SK-N-SH (cell line): ENCODE measurements at regions not wholly inside any gene's neighbourhood (a gene's known extent, or its start where the extent isn't known, plus 50 kb on each side); places are given as distances from the start of the nearest gene placed in this dataset.

Experiments
- CTCF ChIA-PET: fragments of 300-600, 350-600 bp; formaldehyde crosslinking; extraction: SDS; loops from one replicate; lab custom pipeline; 2021; lab: Yijun Ruan, JAX
- POLR2A ChIA-PET: fragments of 350-600 bp; sonication (Branson Sonifier 250); formaldehyde crosslinking; extraction: SDS; loops from one replicate; lab custom pipeline; 2020; ENCODE audit warnings: antibody characterized with exemption, inconsistent platforms; lab: Yijun Ruan, JAX
- DNase-seq: peaks from one replicate; pipeline ENCODE4 v3.0.0; 2012
- H2AFZ ChIP-seq: fragments of 200-600 bp; sonication (generic); 2 replicates; pipeline ENCODE4 v1.8.1; 2016; ENCODE audit warnings: antibody characterized with exemption, mild to moderate bottlenecking, low read depth
- H3F3A ChIP-seq: fragments of 200-600 bp; sonication (generic); replicated peaks from 2 replicates; pipeline ENCODE3; 2016; ENCODE audit warnings: antibody characterized with exemption, mild to moderate bottlenecking; ENCODE audit not compliant: insufficient read depth
- H3K27ac ChIP-seq, 2 experiments: fragments of 200-500 bp in 1 of 2; fragments of 200-600 bp in 1 of 2; sonication (Bioruptor generic) in 1 of 2; sonication (generic), shearing (Covaris generic) in 1 of 2; 2 replicates each; pipeline versions ENCODE4 v1.5.1 to v1.6.1; 2014 to 2016; ENCODE audit warnings: low read depth in 2 of 2, inconsistent platforms in 1 of 2, low read length in 1 of 2, mild to moderate bottlenecking in 1 of 2, mixed read lengths in 1 of 2
- H3K27me3 ChIP-seq: fragments of 200-600 bp; sonication (generic), shearing (Covaris generic); 2 replicates; pipeline ENCODE4 v1.6.1; 2016; ENCODE audit warnings: mixed run types; ENCODE audit not compliant: insufficient read depth
- H3K36me3 ChIP-seq, 2 experiments: fragments of 200-500 bp in 1 of 2; fragments of 200-600 bp in 1 of 2; sonication (Bioruptor generic) in 1 of 2; sonication (generic) in 1 of 2; replicated peaks in 1 of 2; 2 replicates each; pipeline versions ENCODE3 to v1.5.1; 2014 to 2016; ENCODE audit warnings: low read length in 1 of 2, mild to moderate bottlenecking in 1 of 2; ENCODE audit not compliant: insufficient read depth in 2 of 2, control insufficient read depth in 1 of 2
- H3K4me1 ChIP-seq, 2 experiments: fragments of 200-500 bp in 1 of 2; fragments of 200-600 bp in 1 of 2; sonication (Bioruptor generic) in 1 of 2; sonication (generic), shearing (Covaris generic) in 1 of 2; 2 replicates each; pipeline versions ENCODE4 v1.5.1 to v1.6.1; 2014 to 2016; ENCODE audit warnings: low read depth in 1 of 2, low read length in 1 of 2, mixed run types in 1 of 2; ENCODE audit not compliant: insufficient read depth in 2 of 2, control insufficient read depth in 1 of 2
- H3K4me2 ChIP-seq: fragments of 200-600 bp; sonication (generic), shearing (Covaris generic); 2 replicates; pipeline ENCODE4 v1.6.1; 2017; ENCODE audit warnings: mixed run types
- H3K4me3 ChIP-seq, 2 experiments: fragments of 200-500 bp in 1 of 2; fragments of 200-600 bp in 1 of 2; sonication (Bioruptor generic) in 1 of 2; sonication (generic), shearing (Covaris generic) in 1 of 2; 2 replicates each; pipeline versions ENCODE4 v1.5.1 to v1.8.1; 2014 to 2016; ENCODE audit warnings: low read depth in 2 of 2, inconsistent platforms in 1 of 2, low read length in 1 of 2, mild to moderate bottlenecking in 1 of 2, mixed read lengths in 1 of 2, moderate library complexity in 1 of 2
- H3K79me2 ChIP-seq: fragments of 200-600 bp; sonication (generic); 2 replicates; pipeline ENCODE4 v1.8.1; 2017; ENCODE audit warnings: mild to moderate bottlenecking; ENCODE audit not compliant: insufficient read depth
- H3K9ac ChIP-seq: fragments of 200-600 bp; sonication (generic); 2 replicates; pipeline ENCODE4 v1.6.1; 2017; ENCODE audit warnings: mixed run types
- H3K9me2 ChIP-seq: fragments of 200-600 bp; sonication (generic); 2 replicates; pipeline ENCODE4 v1.6.1; 2017; ENCODE audit warnings: mixed run types
- H3K9me3 ChIP-seq: fragments of 200-600 bp; sonication (generic); 2 replicates; pipeline ENCODE4 v1.6.1; 2017; ENCODE audit warnings: mixed run types, mild to moderate bottlenecking, moderate library complexity
- H4K20me1 ChIP-seq: fragments of 200-600 bp; sonication (generic); 2 replicates; pipeline ENCODE4 v1.6.1; 2017; ENCODE audit warnings: mild to moderate bottlenecking, mixed run types; ENCODE audit not compliant: insufficient read depth
- ELF1 ChIP-seq: IDR thresholded peaks from 2 replicates; pipeline ENCODE4 v1.4.0; 2012
- EP300 ChIP-seq, 2 experiments: IDR thresholded peaks; 2 replicates each; pipeline versions ENCODE4 v1.4.0 to v1.6.1; 2012; ENCODE audit warnings: borderline replicate concordance in 1 of 2, low read depth in 1 of 2, low read length in 1 of 2
- EZH2phosphoT487 ChIP-seq: fragments of 200-600 bp; sonication (generic); IDR thresholded peaks from 2 replicates; pipeline ENCODE4 v1.6.1; 2017; ENCODE audit warnings: low read depth, mixed run types, mild to moderate bottlenecking, antibody characterized with exemption, moderate library complexity, borderline replicate concordance
- FOXJ3 ChIP-seq: sonication (generic); formaldehyde crosslinking; IDR thresholded peaks from 2 replicates; pipeline ENCODE4 v1.5.1; 2020; ENCODE audit warnings: mild to moderate bottlenecking, missing genetic modification reagents
- JUND ChIP-seq: IDR thresholded peaks from 2 replicates; pipeline ENCODE4 v1.4.0; 2012
- MEF2A ChIP-seq: IDR thresholded peaks from 2 replicates; pipeline ENCODE4 v1.4.0; 2012; ENCODE audit warnings: low read depth, borderline replicate concordance
- MXI1 ChIP-seq: IDR thresholded peaks from 2 replicates; pipeline ENCODE4 v1.6.1; 2012; ENCODE audit warnings: mild to moderate bottlenecking, low read depth, low read length, improper control_type of control experiment
- NFIC ChIP-seq: IDR thresholded peaks from 2 replicates; pipeline ENCODE4 v1.4.0; 2012; ENCODE audit warnings: borderline replicate concordance
- RAD21 ChIP-seq: IDR thresholded peaks from 2 replicates; pipeline ENCODE4 v1.6.1; 2012; ENCODE audit warnings: mild to moderate bottlenecking, low read length
- RFX5 ChIP-seq: IDR thresholded peaks from 2 replicates; pipeline ENCODE4 v1.6.1; 2012; ENCODE audit warnings: mild to moderate bottlenecking, improper control_type of control experiment, low read length
- RXRA ChIP-seq: IDR thresholded peaks from 2 replicates; pipeline ENCODE4 v1.4.0; 2012; ENCODE audit warnings: low read depth, mild to moderate bottlenecking, borderline replicate concordance
- TAF1 ChIP-seq: IDR thresholded peaks from 2 replicates; pipeline ENCODE4 v1.6.1; 2012; ENCODE audit warnings: low read depth, mild to moderate bottlenecking, low read length, moderate library complexity, borderline replicate concordance
- TEAD4 ChIP-seq: IDR thresholded peaks from 2 replicates; pipeline ENCODE4 v1.4.0; 2012; ENCODE audit warnings: mild to moderate bottlenecking, borderline replicate concordance; ENCODE audit not compliant: insufficient read depth
- WGBS: methylation state at CpG from one replicate; pipeline ENCODE4 v1.1.6; 2017; ENCODE audit warnings: low lambda C conversion rate; 5-methylcytosine and 5-hydroxymethylcytosine counted together
- TF ChIP-seq, protein P1 (sequence below): fragments of 200-600 bp; sonication (generic); IDR thresholded peaks from 2 replicates; pipeline ENCODE4 v1.6.1; 2017; ENCODE audit warnings: antibody characterized with exemption, mild to moderate bottlenecking, moderate library complexity
- TF ChIP-seq, protein P2 (sequence below): IDR thresholded peaks from 2 replicates; pipeline ENCODE4 v1.4.0; 2012; ENCODE audit warnings: low read depth, borderline replicate concordance
- TF ChIP-seq, protein P3 (sequence below): fragments of 150-350 bp; IDR thresholded peaks from 2 replicates; pipeline ENCODE4 v1.6.1; 2016; ENCODE audit warnings: mild to moderate bottlenecking, low read depth, low read length
- TF ChIP-seq, protein P4 (sequence below): IDR thresholded peaks from 2 replicates; pipeline ENCODE4 v1.4.0; 2012; ENCODE audit warnings: low read depth, borderline replicate concordance

DNA sequence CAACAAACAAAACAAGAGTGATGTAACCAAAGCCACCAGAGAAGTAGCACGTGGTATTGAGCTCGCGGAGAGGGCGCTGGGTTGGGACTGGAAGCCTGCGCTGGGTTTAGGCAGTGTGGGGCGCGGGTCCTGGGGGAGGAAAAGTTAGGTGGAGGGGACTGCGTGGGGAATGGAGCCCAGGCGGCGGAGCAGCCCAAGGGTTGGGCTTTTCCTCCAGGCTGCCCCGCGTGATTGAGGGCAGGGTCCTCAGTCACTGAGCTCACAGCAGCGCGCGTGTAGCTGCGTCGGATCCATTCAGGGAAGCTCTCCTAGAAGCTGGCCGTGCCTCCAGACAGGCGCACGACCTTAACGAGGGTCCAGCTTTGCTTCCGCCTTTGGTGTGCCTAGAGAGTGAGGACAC lies 357.4 kb downstream of the GALR1 start:
- no peaks in the 10 kb centered on the region for H4K20me1 ChIP-seq
- ChIA-PET CTCF (interaction anchor here (1.4 kb wide), 1 partner anchor 23 kb away, joined by 4 read pairs; no protein-coding TSS in a partner anchor), POLR2A (no interaction called here)
- H3K27me3 ChIP-seq, result no peaks in the 10 kb centered on the region
- H3K4me1 ChIP-seq, result no peaks in the 10 kb centered on the region
- DNase-seq, result no peak
- no peaks in the 10 kb centered on the region for H3K36me3 ChIP-seq
- no peak overlapping the region for H2AFZ ChIP-seq
- peaks cover 2% of the 10 kb centered on the region; the same call in 1 of the 2 replicates for H3K9me3 ChIP-seq
- H3K79me2 ChIP-seq, result no peaks in the 10 kb centered on the region
- no peak for TF ChIP-seq NFIC
- TF ChIP-seq, protein P1, sequence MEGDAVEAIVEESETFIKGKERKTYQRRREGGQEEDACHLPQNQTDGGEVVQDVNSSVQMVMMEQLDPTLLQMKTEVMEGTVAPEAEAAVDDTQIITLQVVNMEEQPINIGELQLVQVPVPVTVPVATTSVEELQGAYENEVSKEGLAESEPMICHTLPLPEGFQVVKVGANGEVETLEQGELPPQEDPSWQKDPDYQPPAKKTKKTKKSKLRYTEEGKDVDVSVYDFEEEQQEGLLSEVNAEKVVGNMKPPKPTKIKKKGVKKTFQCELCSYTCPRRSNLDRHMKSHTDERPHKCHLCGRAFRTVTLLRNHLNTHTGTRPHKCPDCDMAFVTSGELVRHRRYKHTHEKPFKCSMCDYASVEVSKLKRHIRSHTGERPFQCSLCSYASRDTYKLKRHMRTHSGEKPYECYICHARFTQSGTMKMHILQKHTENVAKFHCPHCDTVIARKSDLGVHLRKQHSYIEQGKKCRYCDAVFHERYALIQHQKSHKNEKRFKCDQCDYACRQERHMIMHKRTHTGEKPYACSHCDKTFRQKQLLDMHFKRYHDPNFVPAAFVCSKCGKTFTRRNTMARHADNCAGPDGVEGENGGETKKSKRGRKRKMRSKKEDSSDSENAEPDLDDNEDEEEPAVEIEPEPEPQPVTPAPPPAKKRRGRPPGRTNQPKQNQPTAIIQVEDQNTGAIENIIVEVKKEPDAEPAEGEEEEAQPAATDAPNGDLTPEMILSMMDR, result no peak
- no peak for TF ChIP-seq EZH2phosphoT487
- TF ChIP-seq RAD21, result no peak
- TF ChIP-seq MXI1, result no peak
- no peak for TF ChIP-seq ELF1
- TF ChIP-seq, protein P2, sequence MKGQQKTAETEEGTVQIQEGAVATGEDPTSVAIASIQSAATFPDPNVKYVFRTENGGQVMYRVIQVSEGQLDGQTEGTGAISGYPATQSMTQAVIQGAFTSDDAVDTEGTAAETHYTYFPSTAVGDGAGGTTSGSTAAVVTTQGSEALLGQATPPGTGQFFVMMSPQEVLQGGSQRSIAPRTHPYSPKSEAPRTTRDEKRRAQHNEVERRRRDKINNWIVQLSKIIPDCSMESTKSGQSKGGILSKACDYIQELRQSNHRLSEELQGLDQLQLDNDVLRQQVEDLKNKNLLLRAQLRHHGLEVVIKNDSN, result no peak
- no peak for TF ChIP-seq EP300 (IDR thresholded peaks at IDR 0.05; ENCODE audit: borderline replicate concordance in 1 of 2, low read depth in 1 of 2, low read length in 1 of 2)
- TF ChIP-seq JUND, result no peak
- no peak for TF ChIP-seq TEAD4
- no peak for TF ChIP-seq TAF1
- no peak overlapping the region; a peak in 1 of 4 replicates for H3K4me3 ChIP-seq
- WGBS, result 60% methylated on average over 14 of the region's 22 CpGs
- H3K4me2 ChIP-seq, result no peak overlapping the region
- H3K27ac ChIP-seq, result no peak overlapping the region
- no peaks in the 10 kb centered on the region for H3K9me2 ChIP-seq
- no peaks in the 10 kb centered on the region for H3F3A ChIP-seq
- no peak overlapping the region for H3K9ac ChIP-seq

DNA sequence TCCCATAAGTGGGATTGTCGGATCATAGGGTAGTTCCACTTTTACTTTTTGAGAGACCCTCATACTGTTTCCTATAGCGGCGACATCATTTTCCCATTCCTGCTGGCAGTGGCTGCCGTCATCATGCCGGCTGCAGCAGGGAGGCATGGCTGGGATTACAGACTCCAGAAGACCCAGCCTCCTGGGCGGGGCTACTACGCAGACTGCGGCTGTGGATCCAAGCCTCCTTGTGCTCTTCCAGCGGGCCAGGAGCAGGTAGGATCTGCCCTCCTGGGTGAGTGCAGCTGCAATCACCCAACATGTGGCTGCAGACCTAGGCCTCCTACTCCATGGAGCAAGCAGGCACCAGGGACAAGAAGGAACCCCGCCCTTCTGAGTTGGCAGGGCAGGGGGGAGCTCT lies 359.2 kb downstream of the GALR1 start:
- 63% methylated on average over 6 of the region's 10 CpGs for WGBS

More for the DNA sequence above, 359.2 kb downstream of the GALR1 start:
- no peak overlapping the region for H3K4me2 ChIP-seq
- TF ChIP-seq RXRA (no peak), TAF1 (no peak), RFX5 (no peak), EZH2phosphoT487 (no peak), TEAD4 (no peak), MEF2A (no peak), FOXJ3 (CRISPR knock-in tag) (no peak)
- TF ChIP-seq, protein P3, sequence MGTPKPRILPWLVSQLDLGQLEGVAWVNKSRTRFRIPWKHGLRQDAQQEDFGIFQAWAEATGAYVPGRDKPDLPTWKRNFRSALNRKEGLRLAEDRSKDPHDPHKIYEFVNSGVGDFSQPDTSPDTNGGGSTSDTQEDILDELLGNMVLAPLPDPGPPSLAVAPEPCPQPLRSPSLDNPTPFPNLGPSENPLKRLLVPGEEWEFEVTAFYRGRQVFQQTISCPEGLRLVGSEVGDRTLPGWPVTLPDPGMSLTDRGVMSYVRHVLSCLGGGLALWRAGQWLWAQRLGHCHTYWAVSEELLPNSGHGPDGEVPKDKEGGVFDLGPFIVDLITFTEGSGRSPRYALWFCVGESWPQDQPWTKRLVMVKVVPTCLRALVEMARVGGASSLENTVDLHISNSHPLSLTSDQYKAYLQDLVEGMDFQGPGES, result no peak
- TF ChIP-seq, protein P4, sequence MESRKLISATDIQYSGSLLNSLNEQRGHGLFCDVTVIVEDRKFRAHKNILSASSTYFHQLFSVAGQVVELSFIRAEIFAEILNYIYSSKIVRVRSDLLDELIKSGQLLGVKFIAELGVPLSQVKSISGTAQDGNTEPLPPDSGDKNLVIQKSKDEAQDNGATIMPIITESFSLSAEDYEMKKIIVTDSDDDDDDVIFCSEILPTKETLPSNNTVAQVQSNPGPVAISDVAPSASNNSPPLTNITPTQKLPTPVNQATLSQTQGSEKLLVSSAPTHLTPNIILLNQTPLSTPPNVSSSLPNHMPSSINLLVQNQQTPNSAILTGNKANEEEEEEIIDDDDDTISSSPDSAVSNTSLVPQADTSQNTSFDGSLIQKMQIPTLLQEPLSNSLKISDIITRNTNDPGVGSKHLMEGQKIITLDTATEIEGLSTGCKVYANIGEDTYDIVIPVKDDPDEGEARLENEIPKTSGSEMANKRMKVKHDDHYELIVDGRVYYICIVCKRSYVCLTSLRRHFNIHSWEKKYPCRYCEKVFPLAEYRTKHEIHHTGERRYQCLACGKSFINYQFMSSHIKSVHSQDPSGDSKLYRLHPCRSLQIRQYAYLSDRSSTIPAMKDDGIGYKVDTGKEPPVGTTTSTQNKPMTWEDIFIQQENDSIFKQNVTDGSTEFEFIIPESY, result no peak
- ChIA-PET POLR2A (no interaction called here), CTCF (no interaction called here)
- H2AFZ ChIP-seq, result no peak overlapping the region
- H3K9ac ChIP-seq, result no peak overlapping the region
- no peaks in the 10 kb centered on the region for H3F3A ChIP-seq
- no peaks in the 10 kb centered on the region for H3K79me2 ChIP-seq
- H3K4me1 ChIP-seq, result no peaks in the 10 kb centered on the region
- H3K27me3 ChIP-seq, result no peaks in the 10 kb centered on the region
- H4K20me1 ChIP-seq, result no peaks in the 10 kb centered on the region
- no peaks in the 10 kb centered on the region for H3K36me3 ChIP-seq
- H3K4me3 ChIP-seq, result no peak overlapping the region
- H3K9me2 ChIP-seq, result no peaks in the 10 kb centered on the region
- H3K9me3 ChIP-seq, result peaks cover 3% of the 10 kb centered on the region; the same call in 1 of the 2 replicates
- no peak for DNase-seq
- no peak overlapping the region for H3K27ac ChIP-seq
